Right ventricle myocardium superior (tissue), 1 donor: ENCODE measurements at regions not wholly inside any gene's neighbourhood (a gene's known extent, or its start where the extent isn't known, plus 50 kb on each side); places are given as distances from the start of the nearest gene placed in this dataset.

Experiments
- ATAC-seq: fragments of 200-7000 bp; cut with Tn5 transposase; one replicate; pipeline ENCODE4 v1.9.1; 2020; ENCODE audit warnings: mild to moderate bottlenecking; ENCODE audit not compliant: poor library complexity
- DNase-seq: peaks from one replicate; pipeline ENCODE4 v3.0.0-alpha.2; 2020
- intact Hi-C: fragments of 100-400 bp; cut with DNase I; formaldehyde crosslinking; loops from one replicate; pipeline ENCODE4 v1.11.2; 2022
- donor health status: DM: no; HTN: yes; CAD: no; lungs with severe emphysema.

DNA sequence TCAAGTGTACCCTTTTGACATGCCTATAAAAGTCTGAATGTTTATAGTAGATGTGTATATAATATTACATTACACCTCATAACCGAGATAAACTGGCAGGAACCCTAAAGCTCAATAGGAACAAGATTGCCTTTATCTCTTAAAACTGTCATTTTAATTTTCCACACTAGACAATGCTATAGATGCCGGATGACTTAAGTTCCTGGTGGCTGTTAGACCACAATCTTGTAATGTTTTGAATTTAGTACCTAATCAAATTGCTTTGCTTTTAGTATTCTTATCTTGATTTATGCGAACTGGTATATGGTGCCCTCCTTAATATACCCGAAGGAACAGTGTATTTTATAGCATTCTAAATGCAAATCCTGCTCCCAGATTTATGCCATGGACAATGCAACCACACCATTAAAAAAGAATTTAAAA is 1397.0 kb upstream of the ADGRL4 start:
- DNase-seq (no peak), ATAC-seq (no peak)
- intact Hi-C loops: no loop called here

DNA sequence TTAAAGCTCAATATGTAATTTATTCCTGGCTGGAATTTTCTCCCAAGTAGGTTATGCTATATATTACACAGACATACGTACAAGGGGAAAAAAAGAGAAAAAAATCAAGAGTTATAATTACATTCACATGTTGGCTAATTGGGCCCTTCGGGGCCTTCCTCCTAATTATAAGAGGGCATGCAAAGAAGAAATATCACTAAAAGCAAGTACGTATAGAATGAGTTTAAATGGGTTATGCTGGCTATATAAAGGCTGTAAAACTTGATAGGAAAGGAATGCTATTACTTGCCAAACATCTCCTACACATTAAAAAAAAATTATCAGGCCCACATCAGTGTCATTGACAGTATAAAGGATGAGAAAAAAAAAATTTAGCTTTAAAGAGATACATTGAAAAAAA is 1396.1 kb upstream of the ADGRL4 start:
- ATAC-seq: no peak
- intact Hi-C loops: no loop called here
- DNase-seq: no peak

DNA sequence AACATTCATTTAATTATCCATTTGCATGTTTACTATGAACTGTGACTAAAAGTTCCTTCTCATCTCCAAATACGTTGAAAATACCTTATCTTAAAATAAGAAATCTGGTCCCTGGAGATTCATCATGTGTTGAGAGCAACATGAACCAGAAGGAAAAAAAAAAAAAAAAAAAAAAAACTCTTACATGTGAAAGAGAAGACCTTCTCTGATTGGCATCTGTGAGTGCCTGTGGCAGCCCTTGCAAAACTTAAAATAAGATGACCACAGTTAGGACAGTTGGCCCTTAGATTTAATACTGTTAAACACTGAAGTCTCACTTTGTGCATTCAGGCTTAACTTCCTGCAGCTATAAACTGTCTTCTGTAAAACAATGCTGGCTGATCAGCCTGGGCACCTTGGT is 1395.2 kb upstream of the ADGRL4 start:
- intact Hi-C loops: no loop called here
- ATAC-seq (no peak), DNase-seq (no peak)

DNA sequence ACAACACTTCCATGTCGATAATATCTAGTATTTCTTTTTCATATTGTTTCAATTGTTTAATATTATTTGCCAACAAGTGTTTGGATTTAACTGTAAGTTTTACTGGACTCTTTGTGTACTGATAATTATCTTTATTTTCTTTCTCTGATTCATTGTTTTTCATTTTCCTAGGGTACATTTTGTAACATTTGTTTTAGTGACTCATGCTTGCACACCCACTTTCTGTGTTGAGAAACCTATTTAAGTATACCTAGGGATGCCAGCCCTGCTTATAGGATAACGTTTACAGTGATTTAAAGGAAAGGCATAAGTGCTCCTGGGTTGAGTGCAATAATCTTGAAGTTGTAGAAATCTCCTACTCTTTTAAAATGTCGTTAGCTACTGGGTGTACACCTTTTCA is 1386.0 kb upstream of the ADGRL4 start:
- intact Hi-C loops: no loop called here
- ATAC-seq: no peak
- DNase-seq: no peak

DNA sequence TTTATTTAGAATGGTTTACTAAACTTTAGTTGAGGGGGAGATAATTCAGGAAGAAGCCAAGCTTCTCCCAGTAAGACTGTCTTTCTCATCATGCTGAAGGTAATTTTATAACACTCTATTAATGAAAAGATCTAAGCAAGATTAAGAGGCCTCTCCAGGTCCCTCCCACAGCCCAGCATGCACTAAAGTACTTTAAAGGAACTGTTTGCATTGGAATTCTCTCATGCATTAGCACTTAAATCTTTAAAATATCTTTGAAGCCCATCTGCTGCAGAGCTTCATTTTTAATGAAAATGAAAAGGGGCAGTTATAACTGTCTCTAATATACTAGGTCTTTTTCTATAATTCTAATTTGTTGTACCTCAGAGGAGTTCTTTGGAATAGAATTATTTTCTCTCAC is 1379.1 kb upstream of the ADGRL4 start:
- intact Hi-C loops: no loop called here
- no peak for DNase-seq
- no peak for ATAC-seq

DNA sequence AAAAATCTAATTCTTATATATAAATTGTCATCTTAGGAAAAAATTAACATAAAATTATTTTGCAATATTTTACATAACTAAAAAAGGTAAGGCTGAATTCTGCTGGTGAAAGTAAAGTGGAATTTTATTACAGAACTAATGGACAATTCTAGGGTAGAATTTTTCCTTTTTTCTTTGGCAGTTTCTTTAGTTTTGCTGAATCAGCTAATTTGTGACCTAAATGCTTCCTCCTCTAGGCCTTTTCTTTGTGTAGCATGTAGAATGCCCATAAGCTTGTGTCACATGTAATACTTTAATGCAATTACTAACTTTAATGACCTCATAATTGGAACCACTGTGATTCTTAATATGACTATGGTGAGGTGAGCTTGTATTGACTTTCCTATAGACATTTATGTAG is 1378.4 kb upstream of the ADGRL4 start:
- DNase-seq (no peak), ATAC-seq (no peak)
- intact Hi-C loops: no loop called here

DNA sequence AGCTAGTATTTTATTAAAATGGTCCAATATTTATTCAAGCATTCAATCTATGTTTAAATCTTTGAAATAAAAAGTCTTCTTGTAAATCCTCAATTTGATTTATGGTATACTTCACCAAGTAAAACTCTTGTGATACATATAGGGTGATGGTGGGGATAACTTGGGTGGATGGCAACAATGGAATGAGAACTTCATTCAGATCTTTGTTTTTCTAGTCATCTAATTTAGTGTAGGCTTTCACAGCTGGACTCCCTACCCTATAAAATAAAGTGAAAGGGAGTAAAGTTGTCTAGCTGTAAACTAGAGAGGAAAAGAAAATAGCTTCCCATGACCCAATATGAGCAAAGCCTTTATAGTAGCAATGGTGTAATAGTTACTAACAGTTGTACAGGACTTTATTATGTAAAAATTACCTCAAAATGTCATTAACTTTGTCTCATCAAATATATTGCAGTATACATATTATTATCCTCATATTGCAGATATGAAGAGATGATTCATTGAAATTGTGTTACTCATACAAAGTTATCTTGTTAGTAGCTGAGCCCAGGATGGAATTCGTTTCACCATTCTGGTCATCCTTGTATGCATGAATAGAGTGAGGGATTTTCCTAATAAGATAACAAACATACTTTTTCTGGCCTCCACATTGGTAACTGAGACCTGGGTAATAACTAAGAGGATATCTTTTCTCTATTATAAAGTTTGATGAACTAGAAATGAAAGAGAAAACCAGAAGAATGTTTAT is 1377.7 kb upstream of the ADGRL4 start:
- ATAC-seq (no peak), DNase-seq (no peak)
- intact Hi-C loops: no loop called here

DNA sequence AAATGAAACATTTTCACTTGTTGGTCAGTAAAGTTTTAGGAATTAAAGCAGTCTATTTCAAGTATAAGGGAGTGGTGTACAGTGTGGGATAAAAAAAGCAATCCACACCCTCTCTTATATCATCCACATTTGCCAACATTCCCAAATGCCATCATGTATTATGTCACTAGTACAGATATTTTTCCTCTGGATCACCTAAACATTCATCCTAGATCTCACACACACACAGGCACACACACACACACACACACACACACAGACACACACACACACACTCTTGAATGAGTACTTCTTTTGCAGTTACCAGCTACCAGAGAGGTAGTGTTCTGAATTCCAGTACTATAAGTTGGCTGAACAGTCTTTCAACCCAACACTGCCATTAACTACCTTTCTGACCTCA is 1369.1 kb upstream of the ADGRL4 start:
- intact Hi-C loops: no loop called here
- no peak for DNase-seq
- no peak for ATAC-seq

DNA sequence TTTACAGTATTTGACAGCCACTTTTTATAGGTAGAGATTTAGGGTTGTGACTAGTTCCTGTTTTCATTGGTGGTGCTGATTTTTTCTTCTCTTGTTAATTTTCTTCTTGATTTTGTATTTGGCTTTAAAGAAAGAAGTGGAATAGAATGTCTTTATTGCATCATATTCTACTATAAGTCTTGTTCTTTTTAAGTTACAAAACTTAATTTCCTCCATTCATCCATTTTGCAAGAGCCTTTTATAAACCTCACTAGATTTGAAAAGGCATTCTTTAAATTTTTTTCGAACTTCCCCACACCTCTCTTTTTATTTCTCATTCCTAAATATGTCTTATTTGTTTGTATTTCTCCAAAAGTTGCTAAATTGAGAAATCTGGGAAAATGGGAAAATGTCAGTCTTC is 1368.6 kb upstream of the ADGRL4 start:
- DNase-seq (no peak), ATAC-seq (no peak)
- intact Hi-C loops: no loop called here

DNA sequence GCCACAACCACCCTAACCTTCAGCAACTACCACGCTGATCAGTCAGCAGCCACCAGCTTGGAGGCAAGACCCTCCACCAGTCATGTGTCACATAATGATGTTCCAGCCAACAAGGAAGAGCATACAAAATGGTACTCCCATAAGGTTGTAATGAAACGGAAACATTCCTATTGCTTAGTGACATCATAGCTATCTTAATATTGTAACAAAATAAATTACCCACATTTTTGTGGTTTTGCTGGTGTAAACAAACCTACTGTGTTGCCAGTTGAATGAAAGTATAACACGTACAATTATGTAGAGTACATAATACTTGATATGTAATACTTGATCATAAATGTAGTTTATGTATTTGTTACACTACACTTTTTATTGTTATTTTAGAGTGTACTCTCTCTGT is 1363.2 kb upstream of the ADGRL4 start:
- ATAC-seq (no peak), DNase-seq (no peak)
- intact Hi-C loops: no loop called here

DNA sequence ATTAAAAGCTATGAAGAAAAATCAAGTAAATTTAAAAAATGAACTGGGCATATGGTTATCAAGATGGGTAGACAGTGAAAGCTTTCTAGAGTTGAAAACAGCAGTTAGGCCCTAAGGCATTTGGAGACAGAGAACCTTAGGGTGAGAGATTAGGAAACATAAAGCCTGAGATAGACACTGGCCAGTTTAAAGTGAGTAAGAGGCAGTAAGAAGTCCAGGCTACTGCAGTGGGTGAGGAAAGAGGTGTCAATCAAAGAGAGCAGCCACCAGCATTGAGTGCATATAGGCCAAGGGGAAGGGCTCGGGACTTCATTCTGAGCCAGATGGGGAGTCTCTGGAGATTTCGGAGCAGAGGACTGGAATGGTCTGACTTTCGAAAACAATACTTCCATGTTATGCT is 1360.5 kb upstream of the ADGRL4 start:
- no peak for ATAC-seq

DNA sequence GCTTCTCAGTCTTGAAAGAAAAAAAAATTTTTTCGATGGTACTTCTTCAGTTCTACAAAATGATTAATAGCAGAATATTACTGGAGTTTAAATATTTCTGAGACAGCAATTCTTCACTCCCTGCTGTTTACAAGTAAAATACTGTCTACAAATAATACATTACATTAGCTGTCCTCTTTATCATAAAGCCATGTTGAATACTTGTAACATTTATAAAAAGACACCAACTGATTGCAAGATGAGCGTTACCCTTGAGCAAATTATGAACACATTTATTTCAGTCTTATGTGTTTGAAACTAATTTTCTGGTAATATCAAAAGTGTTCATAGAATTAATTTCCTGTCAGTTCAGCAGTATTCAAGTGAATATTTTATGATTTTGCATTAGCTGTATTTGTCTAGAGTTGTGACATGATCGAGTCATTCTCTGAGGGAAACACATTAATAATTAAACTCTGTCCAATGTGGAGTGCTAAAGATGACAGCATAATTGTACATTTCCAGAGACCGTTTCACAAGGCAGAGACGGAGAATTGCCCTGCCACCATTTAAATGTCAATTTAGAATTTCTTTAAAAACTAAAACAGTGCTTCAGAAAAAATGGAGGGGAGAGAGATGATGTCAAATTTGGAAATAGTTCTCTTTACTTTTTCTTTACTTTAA is 1359.0 kb upstream of the ADGRL4 start:
- ATAC-seq (no peak), DNase-seq (no peak)
- intact Hi-C loops: no loop called here

More for the DNA sequence above, 1360.5 kb upstream of the ADGRL4 start:
- intact Hi-C loops: no loop called here
- DNase-seq: no peak

DNA sequence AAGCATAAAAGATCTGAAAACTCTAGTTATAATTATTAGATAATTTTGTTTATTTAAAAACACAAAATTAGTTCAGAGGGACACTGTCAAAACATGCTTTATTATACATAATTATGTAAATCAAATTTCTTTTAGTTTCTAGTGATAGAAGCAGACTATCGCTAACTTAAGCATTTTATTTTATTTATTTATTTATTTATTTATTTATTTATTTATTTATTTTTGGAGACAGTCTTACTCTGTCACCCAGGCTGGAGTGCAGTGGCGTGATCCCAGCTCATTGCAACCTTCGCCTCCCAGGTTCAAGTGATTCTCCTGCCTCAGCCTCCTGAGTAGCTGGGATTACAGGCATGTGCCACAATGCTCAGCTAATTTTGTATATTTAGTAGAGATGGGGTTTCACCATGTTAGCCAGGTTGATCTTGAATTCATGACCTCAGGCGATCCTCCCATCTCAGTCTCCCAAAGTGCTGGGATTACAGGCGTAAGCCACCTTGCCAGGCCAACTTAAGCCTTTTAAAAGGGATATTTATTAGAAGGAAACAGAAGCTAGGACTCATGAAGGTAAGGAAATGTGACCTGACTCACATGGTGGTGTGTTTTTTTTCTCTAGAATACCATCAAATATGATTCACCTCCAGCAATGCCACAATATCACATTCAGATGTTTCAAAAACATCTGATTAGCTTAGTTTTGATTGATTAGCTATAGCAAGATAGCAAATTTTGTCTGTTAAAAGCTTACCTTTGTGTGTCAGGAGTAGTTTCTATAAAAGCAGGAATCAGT is 1357.4 kb upstream of the ADGRL4 start:
- ATAC-seq: no peak
- no peak for DNase-seq
- intact Hi-C loops: no loop called here

DNA sequence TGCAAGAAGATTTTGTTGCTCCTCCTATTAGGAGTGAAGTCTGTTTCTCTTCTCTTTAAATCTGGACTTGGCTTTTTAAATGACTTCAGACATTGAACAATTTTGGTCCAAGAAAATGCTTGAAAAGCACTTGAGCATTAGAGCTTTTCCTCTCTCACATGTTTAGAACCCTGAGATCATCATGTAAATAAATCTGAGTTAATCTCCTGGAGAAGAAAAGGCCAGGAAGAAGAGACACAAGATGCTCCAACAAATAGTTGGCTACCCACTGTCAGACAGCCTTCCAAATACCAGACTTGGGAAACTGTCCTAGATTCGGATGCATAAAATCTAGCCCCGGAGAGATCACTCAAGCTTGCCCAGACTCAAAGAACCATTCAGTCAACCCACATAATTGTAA is 1353.1 kb upstream of the ADGRL4 start:
- intact Hi-C loops: no loop called here
- DNase-seq (no peak), ATAC-seq (no peak)

DNA sequence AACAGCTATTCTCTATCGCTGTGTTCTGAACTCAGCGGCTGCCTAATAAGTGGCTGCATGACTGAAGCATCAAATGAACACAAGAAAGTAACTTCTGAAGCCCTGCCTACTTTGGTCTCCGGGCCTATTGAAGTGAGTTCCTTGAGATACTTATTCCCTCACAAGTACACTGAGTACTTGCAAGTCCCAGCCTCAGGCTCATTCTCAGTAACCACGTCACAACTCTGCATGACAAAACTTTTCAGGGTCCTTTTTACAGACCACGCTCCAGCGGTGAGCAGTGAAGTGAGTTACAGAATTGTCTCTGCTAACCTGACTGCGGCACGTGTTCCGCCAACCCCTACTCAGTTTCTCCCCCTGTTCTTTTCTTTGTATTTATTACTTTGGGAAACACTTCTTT is 1342.7 kb upstream of the ADGRL4 start:
- ATAC-seq (no peak), DNase-seq (no peak)
- intact Hi-C loops: no loop called here

DNA sequence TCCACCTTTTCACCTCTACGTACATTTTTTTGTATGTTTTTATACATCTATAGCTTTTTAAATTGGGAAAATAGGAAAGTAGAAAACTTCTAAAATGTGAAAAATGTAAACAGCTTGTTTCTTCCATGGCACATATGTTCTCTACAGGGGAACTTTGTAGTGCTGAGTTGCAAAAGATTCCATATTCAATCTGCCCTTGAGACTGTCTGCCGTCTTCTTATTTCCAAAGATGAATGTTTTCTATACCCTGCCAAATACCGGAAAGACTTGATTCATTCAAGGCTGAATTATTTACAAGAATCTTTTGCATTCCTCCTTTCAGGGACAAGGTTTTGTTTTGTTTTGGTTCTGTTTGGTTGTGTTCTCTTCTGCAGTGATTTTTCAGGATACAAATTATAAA is 1334.5 kb upstream of the ADGRL4 start:
- no peak for DNase-seq
- intact Hi-C loops: no loop called here
- ATAC-seq: no peak

DNA sequence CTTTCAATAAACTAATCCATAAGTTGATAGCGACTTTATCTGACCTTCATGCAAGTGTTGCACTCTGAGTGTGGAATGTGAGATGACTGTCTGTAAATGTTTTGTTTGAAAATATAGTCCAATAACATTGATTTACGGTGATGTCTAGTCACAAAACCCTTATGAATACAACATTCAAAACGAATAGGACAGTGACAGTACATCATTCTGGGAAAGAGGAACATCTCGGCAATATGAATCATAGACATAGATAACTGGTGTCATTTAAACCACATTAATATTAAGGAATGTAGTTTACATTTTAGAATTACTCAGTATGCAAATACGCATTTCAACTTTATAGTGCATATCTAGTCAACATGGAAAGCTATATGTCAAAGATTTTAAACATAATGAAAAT is 1311.6 kb upstream of the ADGRL4 start:
- intact Hi-C loops: no loop called here
- DNase-seq (no peak), ATAC-seq (no peak)

DNA sequence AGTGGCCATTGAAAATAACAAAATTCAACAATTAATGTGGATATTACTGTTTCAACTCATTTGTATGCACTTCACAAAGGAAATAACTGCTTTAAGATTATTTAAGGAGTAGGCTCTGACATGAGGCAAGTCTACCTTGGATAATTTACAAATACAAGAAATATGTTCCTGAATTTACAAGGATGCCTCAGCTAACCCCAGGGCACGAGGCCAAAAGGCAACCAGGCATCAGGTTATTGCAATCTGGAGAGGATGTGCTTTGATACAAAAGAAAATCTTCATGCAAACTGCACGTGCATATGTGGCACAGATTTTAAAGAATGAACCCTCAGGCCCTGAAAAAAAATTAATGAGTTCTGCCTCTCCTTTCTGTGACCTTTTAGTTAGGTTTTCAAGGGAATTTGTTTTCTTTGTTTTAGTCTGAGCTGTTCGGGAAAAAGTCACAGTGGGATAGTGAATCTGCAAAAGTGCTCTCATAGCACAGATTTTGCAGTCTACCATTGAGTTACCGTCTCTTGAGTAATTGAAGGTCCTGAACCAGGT is 1304.2 kb upstream of the ADGRL4 start:
- DNase-seq (no peak), ATAC-seq (no peak)
- intact Hi-C loops: no loop called here

DNA sequence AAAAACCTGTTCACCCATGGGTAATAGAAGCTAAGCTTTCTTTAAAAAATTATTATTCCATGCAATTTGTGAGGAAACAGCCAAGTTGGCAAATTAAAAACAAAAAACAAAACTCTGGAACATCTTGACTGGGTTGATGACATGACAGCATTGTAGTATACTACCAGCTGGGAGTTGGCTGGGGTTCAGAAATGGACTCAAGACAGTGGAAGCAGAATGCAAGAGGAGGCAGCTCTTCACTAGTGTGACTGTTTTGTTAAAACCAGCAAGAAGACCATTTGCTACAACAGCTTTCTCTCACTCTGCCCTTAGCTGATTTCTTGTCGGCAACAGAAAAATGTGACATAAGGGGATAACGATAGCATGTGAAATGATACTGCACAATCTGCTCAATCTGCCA is 1298.9 kb upstream of the ADGRL4 start:
- DNase-seq (no peak), ATAC-seq (no peak)
- intact Hi-C loops: no loop called here

DNA sequence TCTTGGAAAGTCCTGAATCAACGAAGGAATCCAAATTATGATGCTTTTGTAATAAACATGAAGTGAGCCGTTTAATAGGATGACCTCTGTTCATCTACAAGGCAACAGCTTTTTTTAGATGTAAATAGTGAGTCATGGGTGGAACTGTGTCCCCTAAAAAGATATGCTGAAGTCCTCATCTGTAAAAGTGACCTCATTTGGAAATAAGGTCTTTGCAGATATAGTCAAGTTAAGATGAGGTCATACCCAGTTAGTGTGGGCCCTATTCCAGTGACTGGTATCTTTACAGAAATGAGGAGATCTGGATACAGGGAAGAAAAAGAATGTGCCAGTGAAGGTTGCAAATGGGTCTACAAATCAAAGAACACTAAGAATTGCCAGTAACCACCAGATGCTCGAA is 1287.3 kb upstream of the ADGRL4 start:
- no peak for DNase-seq
- no peak for ATAC-seq
- intact Hi-C loops: no loop called here
